ENCODE measurements at regions not wholly inside any gene's neighbourhood (a gene's known extent, or its start where the extent isn't known, plus 50 kb on each side); places are given as distances from the start of the nearest gene placed in this dataset.

DNA sequence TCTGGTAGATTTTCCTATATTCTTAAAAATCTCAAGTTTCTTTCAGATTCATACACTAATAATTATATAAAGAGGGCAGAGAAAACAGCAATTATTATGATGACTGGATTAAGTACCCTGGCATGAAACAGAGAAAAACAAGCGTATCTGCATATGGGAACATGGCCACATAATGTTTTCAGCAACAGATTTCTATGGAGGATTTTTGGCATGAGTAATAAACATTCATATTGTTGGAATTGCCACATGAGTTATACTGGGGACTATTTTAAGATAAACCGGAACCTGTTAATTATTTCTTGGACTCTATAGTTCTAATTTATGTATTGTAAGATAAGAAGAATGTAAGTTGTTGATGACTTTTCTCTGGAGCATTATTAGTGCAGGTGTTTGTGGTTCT, 112.7 kb downstream of the OXSM start:
- TF ChIP-seq, protein P1, sequence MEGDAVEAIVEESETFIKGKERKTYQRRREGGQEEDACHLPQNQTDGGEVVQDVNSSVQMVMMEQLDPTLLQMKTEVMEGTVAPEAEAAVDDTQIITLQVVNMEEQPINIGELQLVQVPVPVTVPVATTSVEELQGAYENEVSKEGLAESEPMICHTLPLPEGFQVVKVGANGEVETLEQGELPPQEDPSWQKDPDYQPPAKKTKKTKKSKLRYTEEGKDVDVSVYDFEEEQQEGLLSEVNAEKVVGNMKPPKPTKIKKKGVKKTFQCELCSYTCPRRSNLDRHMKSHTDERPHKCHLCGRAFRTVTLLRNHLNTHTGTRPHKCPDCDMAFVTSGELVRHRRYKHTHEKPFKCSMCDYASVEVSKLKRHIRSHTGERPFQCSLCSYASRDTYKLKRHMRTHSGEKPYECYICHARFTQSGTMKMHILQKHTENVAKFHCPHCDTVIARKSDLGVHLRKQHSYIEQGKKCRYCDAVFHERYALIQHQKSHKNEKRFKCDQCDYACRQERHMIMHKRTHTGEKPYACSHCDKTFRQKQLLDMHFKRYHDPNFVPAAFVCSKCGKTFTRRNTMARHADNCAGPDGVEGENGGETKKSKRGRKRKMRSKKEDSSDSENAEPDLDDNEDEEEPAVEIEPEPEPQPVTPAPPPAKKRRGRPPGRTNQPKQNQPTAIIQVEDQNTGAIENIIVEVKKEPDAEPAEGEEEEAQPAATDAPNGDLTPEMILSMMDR (IDR thresholded peaks at IDR 0.05; ENCODE audit: insufficient read depth in 1 of 2, low read depth in 1 of 2, low read length in 1 of 2, severe bottlenecking in 1 of 2, unreplicated experiment in 1 of 2), result no peak
- H3K4me1 ChIP-seq, result no peaks in the 10 kb centered on the region
- Mint-ChIP-seq H3K4me1 (ENCODE audit: low read depth, unreplicated experiment) (no peaks in the 10 kb centered on the region), H3K36me3 (ENCODE audit: insufficient read depth, unreplicated experiment) (no peaks in the 10 kb centered on the region), H3K4me3 (ENCODE audit: unreplicated experiment) (no peak overlapping the region), H3K27ac (ENCODE audit: unreplicated experiment) (no peak overlapping the region), H3K9me3 (ENCODE audit: unreplicated experiment) (no peaks in the 10 kb centered on the region), H3K27me3 (ENCODE audit: insufficient read depth, unreplicated experiment) (peaks cover 9% of the 10 kb centered on the region)
- BruUV-seq (replicated peaks), result no TSS peak
- no peaks in the 10 kb centered on the region for H3K27me3 ChIP-seq (replicated peaks; ENCODE audit: control insufficient read depth, insufficient read depth, low read length)
- H3K9me3 ChIP-seq, result no peaks in the 10 kb centered on the region
- intact Hi-C loops (cut with micrococcal nuclease; ENCODE audit: unreplicated experiment), result no loop called here
- no peak overlapping the region for H3K4me3 ChIP-seq (ENCODE audit: low read depth, low read length)
- H3K36me3 ChIP-seq (ENCODE audit: control insufficient read depth, insufficient read depth, low read length), result no peaks in the 10 kb centered on the region
- POLR2A ChIA-PET, result no interaction called here
- CTCF ChIA-PET, result no interaction called here
- no peak for DNase-seq

DNA sequence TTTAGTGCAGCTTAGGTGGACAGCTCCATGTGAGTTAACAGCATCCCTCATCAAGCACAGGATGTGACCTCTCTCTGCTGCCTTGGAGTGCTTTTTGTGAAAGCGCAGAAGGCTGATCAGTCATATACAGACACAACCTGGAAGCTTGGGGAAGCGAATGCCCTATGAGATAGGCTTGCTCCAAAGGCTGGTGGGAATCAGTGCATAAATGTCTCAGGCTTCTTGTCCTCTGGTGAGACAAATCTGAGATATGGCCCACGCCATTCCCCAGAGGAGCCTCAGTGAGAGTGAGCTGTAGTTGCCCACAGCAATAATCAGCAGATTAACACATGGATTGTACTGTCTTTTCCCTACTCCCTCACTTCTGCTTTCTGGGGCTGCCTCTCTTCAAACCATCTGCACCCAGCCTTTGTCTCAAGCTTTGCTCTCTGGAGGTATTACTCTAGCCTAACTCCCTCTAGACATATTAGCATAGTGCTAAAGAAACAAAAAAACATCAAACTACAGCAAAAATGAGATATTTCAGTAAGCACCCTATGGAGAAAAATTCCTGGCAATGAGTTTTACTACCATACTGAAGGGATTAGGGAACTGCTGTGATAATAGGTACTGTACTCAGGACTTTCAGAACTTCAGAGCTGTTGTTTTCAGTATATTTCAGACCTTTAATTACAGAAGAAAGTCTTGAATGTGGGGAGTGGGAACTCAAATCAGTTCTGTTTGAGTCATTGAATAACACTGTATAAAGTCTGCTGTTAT, 113.7 kb downstream of the OXSM start:
- Histone ChIP-seq H3K4me3 (ENCODE audit: low read depth, low read length) (no peak overlapping the region), H3K27me3 (replicated peaks; ENCODE audit: control insufficient read depth, insufficient read depth, low read length) (no peaks in the 10 kb centered on the region), H3K9me3 (no peaks in the 10 kb centered on the region), H3K4me1 (no peaks in the 10 kb centered on the region), H3K36me3 (ENCODE audit: control insufficient read depth, insufficient read depth, low read length) (no peaks in the 10 kb centered on the region)
- TF ChIP-seq, protein P1 (IDR thresholded peaks at IDR 0.05; ENCODE audit: insufficient read depth in 1 of 2, low read depth in 1 of 2, low read length in 1 of 2, severe bottlenecking in 1 of 2, unreplicated experiment in 1 of 2), result no peak
- no peak overlapping the region for H3K27ac Mint-ChIP-seq (ENCODE audit: unreplicated experiment)
- no peaks in the 10 kb centered on the region for H3K4me1 Mint-ChIP-seq (ENCODE audit: low read depth, unreplicated experiment)
- ChIA-PET POLR2A (no interaction called here), CTCF (no interaction called here)
- no peak for DNase-seq
- intact Hi-C loops (cut with micrococcal nuclease; ENCODE audit: unreplicated experiment), result loop anchor here (1.0 kb wide), 1 partner anchor 59 kb away; no protein-coding TSS in a partner anchor
- BruUV-seq (replicated peaks), result no TSS peak
- H3K9me3 Mint-ChIP-seq (ENCODE audit: unreplicated experiment), result no peaks in the 10 kb centered on the region
- H3K4me3 Mint-ChIP-seq (ENCODE audit: unreplicated experiment), result no peak overlapping the region
- no peaks in the 10 kb centered on the region for H3K36me3 Mint-ChIP-seq (ENCODE audit: insufficient read depth, unreplicated experiment)
- H3K27me3 Mint-ChIP-seq (ENCODE audit: insufficient read depth, unreplicated experiment), result peaks cover 12% of the 10 kb centered on the region

DNA sequence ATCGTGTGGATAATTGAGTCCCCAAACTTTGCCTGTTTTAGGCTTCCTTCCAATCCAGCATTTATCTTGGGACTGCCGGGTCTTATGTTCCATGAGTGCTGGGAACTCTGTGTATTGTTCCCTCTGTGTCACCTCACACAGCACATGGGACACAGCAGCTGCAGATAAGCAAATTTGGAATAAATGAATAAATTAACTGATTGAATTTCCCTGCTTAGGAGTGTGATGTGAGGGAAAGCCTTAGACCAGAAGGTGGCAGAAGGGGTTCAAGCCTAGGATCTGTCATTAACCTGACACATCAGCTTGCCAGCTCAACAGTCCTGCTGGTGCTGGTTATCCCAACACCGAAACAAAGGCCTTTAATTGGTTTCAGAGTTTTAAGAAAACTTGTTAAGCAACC, 114.3 kb downstream of the OXSM start:
- CTCF ChIA-PET, result interaction anchor here (0.8 kb wide), 1 partner anchor 58 kb away, joined by 4 read pairs; no protein-coding TSS in a partner anchor

More for the DNA sequence above, 114.3 kb downstream of the OXSM start:
- POLR2A ChIA-PET, result no interaction called here
- no peaks in the 10 kb centered on the region for H3K36me3 Mint-ChIP-seq (ENCODE audit: insufficient read depth, unreplicated experiment)
- Histone ChIP-seq H3K27me3 (replicated peaks; ENCODE audit: control insufficient read depth, insufficient read depth, low read length) (no peaks in the 10 kb centered on the region), H3K9me3 (no peaks in the 10 kb centered on the region), H3K4me3 (ENCODE audit: low read depth, low read length) (no peak overlapping the region), H3K4me1 (no peaks in the 10 kb centered on the region), H3K36me3 (ENCODE audit: control insufficient read depth, insufficient read depth, low read length) (no peaks in the 10 kb centered on the region)
- BruUV-seq (replicated peaks), result no TSS peak
- DNase-seq, result no peak
- TF ChIP-seq, protein P1 (IDR thresholded peaks at IDR 0.05; ENCODE audit: insufficient read depth in 1 of 2, low read depth in 1 of 2, low read length in 1 of 2, severe bottlenecking in 1 of 2, unreplicated experiment in 1 of 2), result no peak
- peaks cover 12% of the 10 kb centered on the region for H3K27me3 Mint-ChIP-seq (ENCODE audit: insufficient read depth, unreplicated experiment)
- H3K27ac Mint-ChIP-seq (ENCODE audit: unreplicated experiment), result no peak overlapping the region
- no peak overlapping the region for H3K4me3 Mint-ChIP-seq (ENCODE audit: unreplicated experiment)
- no peaks in the 10 kb centered on the region for H3K4me1 Mint-ChIP-seq (ENCODE audit: low read depth, unreplicated experiment)
- no peaks in the 10 kb centered on the region for H3K9me3 Mint-ChIP-seq (ENCODE audit: unreplicated experiment)
- intact Hi-C loops (cut with micrococcal nuclease; ENCODE audit: unreplicated experiment), result loop anchor here (1.0 kb wide), 1 partner anchor 58 kb away; no protein-coding TSS in a partner anchor

Measured in Caco-2 (cell line).